ENCODE measurements at regions not wholly inside any gene's neighbourhood (a gene's known extent, or its start where the extent isn't known, plus 50 kb on each side); places are given as distances from the start of the nearest gene placed in this dataset.

GRCh38 chr6:4012826-4013225, 66.1 kb downstream of the FAM217A start:
- no peaks in the 10 kb centered on the region for H3K27me3 Mint-ChIP-seq
- no peaks in the 10 kb centered on the region for H3K9me3 Mint-ChIP-seq
- H3K4me1 Mint-ChIP-seq (ENCODE audit: low read depth), result peaks cover 58% of the 10 kb centered on the region
- no peak overlapping the region for H3K4me3 Mint-ChIP-seq
- no peak overlapping the region for H3K27ac Mint-ChIP-seq
- intact Hi-C loops (cut with micrococcal nuclease), result no loop called here
- H3K36me3 Mint-ChIP-seq (ENCODE audit: low read depth), result peaks cover 44% of the 10 kb centered on the region

GRCh38 chr6:4017058-4017739, 61.7 kb downstream of the FAM217A start:
- Mint-ChIP-seq H3K27me3 (no peaks in the 10 kb centered on the region), H3K36me3 (ENCODE audit: low read depth) (peaks cover 57% of the 10 kb centered on the region), H3K27ac (peak overlapping the region; percentile 99), H3K4me1 (ENCODE audit: low read depth) (peaks cover 49% of the 10 kb centered on the region), H3K9me3 (no peaks in the 10 kb centered on the region), H3K4me3 (peak overlapping the region; percentile 96)
- intact Hi-C loops (cut with micrococcal nuclease), result no loop called here

- Mint-ChIP-seq H3K27me3 (no peaks in the 10 kb centered on the region), H3K9me3 (no peaks in the 10 kb centered on the region), H3K4me3 (peak overlapping the region; percentile 96), H3K27ac (peak overlapping the region; percentile 99), H3K36me3 (ENCODE audit: low read depth) (peaks cover 51% of the 10 kb centered on the region), H3K4me1 (ENCODE audit: low read depth) (peaks cover 49% of the 10 kb centered on the region)
- intact Hi-C loops (cut with micrococcal nuclease), result no loop called here
Observed at GRCh38 chr6:4017834-4018170, 61.1 kb downstream of the FAM217A start.

- H3K36me3 Mint-ChIP-seq (ENCODE audit: low read depth), result peaks cover 46% of the 10 kb centered on the region
- peak overlapping the region; percentile 99 for H3K27ac Mint-ChIP-seq
- no peaks in the 10 kb centered on the region for H3K9me3 Mint-ChIP-seq
- H3K27me3 Mint-ChIP-seq, result no peaks in the 10 kb centered on the region
- intact Hi-C loops (cut with micrococcal nuclease), result no loop called here
- peak overlapping the region; percentile 96 for H3K4me3 Mint-ChIP-seq
- peaks cover 49% of the 10 kb centered on the region for H3K4me1 Mint-ChIP-seq (ENCODE audit: low read depth)
Observed at GRCh38 chr6:4018171-4018923, 60.6 kb downstream of the FAM217A start.
